ENCODE measurements at regions not wholly inside any gene's neighbourhood (a gene's known extent, or its start where the extent isn't known, plus 50 kb on each side); places are given as distances from the start of the nearest gene placed in this dataset.

DNA sequence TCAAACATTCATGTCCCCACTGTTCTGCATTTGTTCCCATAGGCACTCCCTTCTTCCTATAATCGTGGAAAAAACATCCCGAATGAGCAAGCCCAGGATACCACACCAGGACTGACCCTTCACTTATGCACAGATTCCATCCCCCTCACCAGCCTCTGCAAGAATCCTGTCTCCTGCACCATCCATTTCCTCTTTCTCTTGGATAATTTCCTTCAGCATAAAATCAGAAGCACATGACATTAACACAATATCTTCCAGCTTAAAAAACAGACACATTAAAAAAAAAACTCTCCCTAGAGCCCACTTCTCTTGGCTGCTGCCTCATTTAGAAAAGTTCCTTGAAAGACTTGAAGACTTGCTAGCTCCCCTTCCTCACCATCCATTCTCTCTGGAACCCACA, 120.9 kb upstream of the CPSF6 start:
- no peak for ATAC-seq
- no peak for DNase-seq (ENCODE audit: low read depth, low spot score)
- POLR2A ChIA-PET = no interaction called here
- intact Hi-C loops (cut with micrococcal nuclease; ENCODE audit: unreplicated experiment) (no loop called here), in situ Hi-C loops (cut with HindIII; ENCODE audit: low pct_unique_long_range_greater_than_20kb, low sequenced_read_pairs) (no loop called here)
- Histone ChIP-seq H3K9me3 (ENCODE audit: control insufficient read depth, insufficient read depth, low read depth, low read length) (no peaks in the 10 kb centered on the region), H3K36me3 (ENCODE audit: control insufficient read depth, insufficient read depth, low read length) (no peaks in the 10 kb centered on the region), H3K4me3 (ENCODE audit: low read depth in 2 of 2, low read length in 2 of 2) (no peak overlapping the region), H3K4me1 (ENCODE audit: control insufficient read depth, insufficient read depth, low read length) (no peaks in the 10 kb centered on the region), H3K27ac (ENCODE audit: low read length) (no peak overlapping the region), H3K27me3 (ENCODE audit: control insufficient read depth, insufficient read depth, low read length) (no peaks in the 10 kb centered on the region)
- no TSS peak for BruUV-seq (replicated peaks)
- TF ChIP-seq SIN3A (IDR thresholded peaks at IDR 0.05; ENCODE audit: borderline replicate concordance, insufficient read depth, low read depth, low read length) (no peak), TCF7L2 (IDR thresholded peaks at IDR 0.05; ENCODE audit: low read depth, low read length) (no peak)
- TF ChIP-seq, protein P1, sequence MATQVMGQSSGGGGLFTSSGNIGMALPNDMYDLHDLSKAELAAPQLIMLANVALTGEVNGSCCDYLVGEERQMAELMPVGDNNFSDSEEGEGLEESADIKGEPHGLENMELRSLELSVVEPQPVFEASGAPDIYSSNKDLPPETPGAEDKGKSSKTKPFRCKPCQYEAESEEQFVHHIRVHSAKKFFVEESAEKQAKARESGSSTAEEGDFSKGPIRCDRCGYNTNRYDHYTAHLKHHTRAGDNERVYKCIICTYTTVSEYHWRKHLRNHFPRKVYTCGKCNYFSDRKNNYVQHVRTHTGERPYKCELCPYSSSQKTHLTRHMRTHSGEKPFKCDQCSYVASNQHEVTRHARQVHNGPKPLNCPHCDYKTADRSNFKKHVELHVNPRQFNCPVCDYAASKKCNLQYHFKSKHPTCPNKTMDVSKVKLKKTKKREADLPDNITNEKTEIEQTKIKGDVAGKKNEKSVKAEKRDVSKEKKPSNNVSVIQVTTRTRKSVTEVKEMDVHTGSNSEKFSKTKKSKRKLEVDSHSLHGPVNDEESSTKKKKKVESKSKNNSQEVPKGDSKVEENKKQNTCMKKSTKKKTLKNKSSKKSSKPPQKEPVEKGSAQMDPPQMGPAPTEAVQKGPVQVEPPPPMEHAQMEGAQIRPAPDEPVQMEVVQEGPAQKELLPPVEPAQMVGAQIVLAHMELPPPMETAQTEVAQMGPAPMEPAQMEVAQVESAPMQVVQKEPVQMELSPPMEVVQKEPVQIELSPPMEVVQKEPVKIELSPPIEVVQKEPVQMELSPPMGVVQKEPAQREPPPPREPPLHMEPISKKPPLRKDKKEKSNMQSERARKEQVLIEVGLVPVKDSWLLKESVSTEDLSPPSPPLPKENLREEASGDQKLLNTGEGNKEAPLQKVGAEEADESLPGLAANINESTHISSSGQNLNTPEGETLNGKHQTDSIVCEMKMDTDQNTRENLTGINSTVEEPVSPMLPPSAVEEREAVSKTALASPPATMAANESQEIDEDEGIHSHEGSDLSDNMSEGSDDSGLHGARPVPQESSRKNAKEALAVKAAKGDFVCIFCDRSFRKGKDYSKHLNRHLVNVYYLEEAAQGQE (IDR thresholded peaks at IDR 0.05; ENCODE audit: insufficient read depth in 1 of 2, low read depth in 2 of 2, low read length in 1 of 2) = no peak
- TF ChIP-seq, protein P2, sequence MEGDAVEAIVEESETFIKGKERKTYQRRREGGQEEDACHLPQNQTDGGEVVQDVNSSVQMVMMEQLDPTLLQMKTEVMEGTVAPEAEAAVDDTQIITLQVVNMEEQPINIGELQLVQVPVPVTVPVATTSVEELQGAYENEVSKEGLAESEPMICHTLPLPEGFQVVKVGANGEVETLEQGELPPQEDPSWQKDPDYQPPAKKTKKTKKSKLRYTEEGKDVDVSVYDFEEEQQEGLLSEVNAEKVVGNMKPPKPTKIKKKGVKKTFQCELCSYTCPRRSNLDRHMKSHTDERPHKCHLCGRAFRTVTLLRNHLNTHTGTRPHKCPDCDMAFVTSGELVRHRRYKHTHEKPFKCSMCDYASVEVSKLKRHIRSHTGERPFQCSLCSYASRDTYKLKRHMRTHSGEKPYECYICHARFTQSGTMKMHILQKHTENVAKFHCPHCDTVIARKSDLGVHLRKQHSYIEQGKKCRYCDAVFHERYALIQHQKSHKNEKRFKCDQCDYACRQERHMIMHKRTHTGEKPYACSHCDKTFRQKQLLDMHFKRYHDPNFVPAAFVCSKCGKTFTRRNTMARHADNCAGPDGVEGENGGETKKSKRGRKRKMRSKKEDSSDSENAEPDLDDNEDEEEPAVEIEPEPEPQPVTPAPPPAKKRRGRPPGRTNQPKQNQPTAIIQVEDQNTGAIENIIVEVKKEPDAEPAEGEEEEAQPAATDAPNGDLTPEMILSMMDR (IDR thresholded peaks at IDR 0.05) = no peak
- CTCF ChIA-PET = no interaction called here

DNA sequence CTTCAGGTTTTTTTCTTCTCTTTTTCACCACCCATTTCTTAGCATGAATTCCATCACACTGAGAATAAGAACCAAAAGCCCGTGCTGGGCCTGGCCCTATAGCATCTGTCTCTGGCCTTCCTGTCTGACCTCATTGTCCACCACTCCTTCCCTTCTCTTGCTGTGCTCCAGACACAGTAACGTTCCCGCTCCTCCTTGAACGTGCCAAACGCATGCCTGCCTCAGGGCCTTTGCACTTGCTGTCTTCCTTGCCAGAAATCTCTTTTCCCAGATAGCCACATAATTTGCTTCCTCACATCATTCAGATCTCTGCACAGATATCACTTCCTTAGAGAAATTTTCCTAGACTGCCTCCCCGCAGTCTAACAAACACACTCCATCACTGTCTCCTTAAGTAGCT, 119.6 kb upstream of the CPSF6 start:
- no peaks in the 10 kb centered on the region for H3K4me1 ChIP-seq (ENCODE audit: control insufficient read depth, insufficient read depth, low read length)
- ChIA-PET POLR2A (no interaction called here), CTCF (no interaction called here)
- H3K9me3 ChIP-seq (ENCODE audit: control insufficient read depth, insufficient read depth, low read depth, low read length) = no peaks in the 10 kb centered on the region
- BruUV-seq (replicated peaks) = no TSS peak
- H3K4me3 ChIP-seq (ENCODE audit: low read depth in 2 of 2, low read length in 2 of 2) = no peak overlapping the region
- H3K27me3 ChIP-seq (ENCODE audit: control insufficient read depth, insufficient read depth, low read length) = no peaks in the 10 kb centered on the region
- no peak for ATAC-seq
- DNase-seq (ENCODE audit: low read depth, low spot score) = no peak
- in situ Hi-C loops (cut with HindIII; ENCODE audit: low pct_unique_long_range_greater_than_20kb, low sequenced_read_pairs) = no loop called here
- no peak overlapping the region for H3K27ac ChIP-seq (ENCODE audit: low read length)
- intact Hi-C loops (cut with micrococcal nuclease; ENCODE audit: unreplicated experiment) = no loop called here
- no peaks in the 10 kb centered on the region for H3K36me3 ChIP-seq (ENCODE audit: control insufficient read depth, insufficient read depth, low read length)
- TF ChIP-seq, protein P1 (IDR thresholded peaks at IDR 0.05; ENCODE audit: insufficient read depth in 1 of 2, low read depth in 2 of 2, low read length in 1 of 2) = no peak
- no peak for TF ChIP-seq TCF7L2 (IDR thresholded peaks at IDR 0.05; ENCODE audit: low read depth, low read length)
- no peak for TF ChIP-seq SIN3A (IDR thresholded peaks at IDR 0.05; ENCODE audit: borderline replicate concordance, insufficient read depth, low read depth, low read length)
- no peak for TF ChIP-seq POLR2AphosphoS5 (IDR thresholded peaks at IDR 0.05; ENCODE audit: low read depth, low read length)
- TF ChIP-seq, protein P2 (IDR thresholded peaks at IDR 0.05) = no peak

Data from Panc1 (cell line).